ENCODE measurements at regions not wholly inside any gene's neighbourhood (a gene's known extent, or its start where the extent isn't known, plus 50 kb on each side); places are given as distances from the start of the nearest gene placed in this dataset.

DNA sequence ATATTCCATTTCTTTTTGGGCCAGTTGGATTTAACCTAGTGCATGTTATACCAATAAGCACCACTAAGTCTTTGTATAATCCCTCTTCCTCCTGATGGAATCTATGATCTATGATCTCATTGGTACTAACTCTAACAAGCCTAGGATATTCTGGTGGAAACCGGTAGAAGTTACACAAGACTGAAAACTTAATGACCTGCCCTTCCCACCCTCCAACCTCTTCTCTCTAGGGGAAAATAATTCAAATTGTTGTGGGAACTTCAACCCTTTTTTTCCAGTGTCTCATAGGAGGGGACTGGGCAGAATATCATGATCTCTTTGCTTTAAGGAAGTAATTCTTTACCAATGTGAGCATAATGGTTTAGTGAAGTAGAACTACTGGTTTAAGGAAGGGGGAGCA lies 289.5 kb upstream of the BOD1L1 start:
- H3K4me3 ChIP-seq: no peak overlapping the region
- H3K27ac ChIP-seq: no peak overlapping the region
- DNase-seq (ENCODE audit: low spot score) (no peak), ATAC-seq (ENCODE audit: insufficient number of reproducible peaks, low FRiP score, low read depth) (no peak)
- H3K4me1 ChIP-seq (ENCODE audit: control insufficient read depth in 1 of 2, low read depth in 2 of 2): peaks cover 0 to 2% of the 10 kb centered on the region in 2 donors
- no peaks in the 10 kb centered on the region for H3K9me3 ChIP-seq
- no peaks in the 10 kb centered on the region for H3K36me3 ChIP-seq
- TF ChIP-seq CTCF (IDR thresholded peaks at IDR 0.05): no peak
- no peaks in the 10 kb centered on the region for H3K27me3 ChIP-seq (replicated peaks; ENCODE audit: insufficient read depth)

- ATAC-seq (ENCODE audit: insufficient number of reproducible peaks, low FRiP score, low read depth): no peak
- Histone ChIP-seq H3K27ac (no peak overlapping the region), H3K9me3 (no peaks in the 10 kb centered on the region), H3K36me3 (no peaks in the 10 kb centered on the region), H3K4me1 (ENCODE audit: control insufficient read depth in 1 of 2, low read depth in 2 of 2) (peaks cover 0 to 2% of the 10 kb centered on the region in 2 donors), H3K27me3 (replicated peaks; ENCODE audit: insufficient read depth) (no peaks in the 10 kb centered on the region), H3K4me3 (no peak overlapping the region)
- DNase-seq (ENCODE audit: low spot score): peak; percentile 7
- no peak for TF ChIP-seq CTCF (IDR thresholded peaks at IDR 0.05)
Observed at GRCh38 chr4:13918110-13918509, 290.6 kb upstream of the BOD1L1 start.

DNA sequence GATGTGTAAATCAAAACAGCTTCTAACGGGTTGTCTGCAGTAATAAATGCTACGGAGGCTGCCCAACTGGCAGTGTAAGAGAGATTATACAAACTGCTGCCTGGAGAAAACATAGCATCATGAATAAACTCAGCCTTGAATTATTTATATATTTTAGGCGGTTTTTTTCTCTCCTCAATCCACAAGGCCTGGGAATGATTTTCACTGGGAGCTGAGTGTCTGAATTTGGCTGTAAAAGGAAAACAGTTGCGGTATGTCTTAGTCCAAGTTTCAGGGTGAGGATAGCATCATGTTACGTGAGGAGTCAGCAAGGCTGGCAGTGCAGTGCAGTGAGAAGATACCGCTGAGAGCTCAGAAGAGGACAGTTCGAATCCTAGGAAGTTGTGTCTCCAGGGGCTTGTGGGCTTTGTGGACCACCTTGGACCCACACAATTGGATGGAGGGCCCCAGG lies 291.5 kb upstream of the BOD1L1 start:
- no peaks in the 10 kb centered on the region for H3K36me3 ChIP-seq
- TF ChIP-seq CTCF (IDR thresholded peaks at IDR 0.05): no peak
- DNase-seq (ENCODE audit: low spot score) (no peak), ATAC-seq (ENCODE audit: insufficient number of reproducible peaks, low FRiP score, low read depth) (no peak)
- peaks cover 2 to 3% of the 10 kb centered on the region in 2 donors for H3K4me1 ChIP-seq (ENCODE audit: control insufficient read depth in 1 of 2, low read depth in 2 of 2)
- H3K27ac ChIP-seq: no peak overlapping the region
- H3K9me3 ChIP-seq: no peaks in the 10 kb centered on the region
- H3K4me3 ChIP-seq: no peak overlapping the region
- no peaks in the 10 kb centered on the region for H3K27me3 ChIP-seq (replicated peaks; ENCODE audit: insufficient read depth)

GRCh38 chr4:13920111-13920875 lies 292.8 kb upstream of the BOD1L1 start:
- DNase-seq (ENCODE audit: low spot score) (no peak), ATAC-seq (ENCODE audit: insufficient number of reproducible peaks, low FRiP score, low read depth) (no peak)
- Histone ChIP-seq H3K36me3 (no peaks in the 10 kb centered on the region), H3K4me3 (no peak overlapping the region), H3K27me3 (replicated peaks; ENCODE audit: insufficient read depth) (no peaks in the 10 kb centered on the region), H3K9me3 (no peaks in the 10 kb centered on the region), H3K27ac (no peak overlapping the region), H3K4me1 (ENCODE audit: control insufficient read depth in 1 of 2, low read depth in 2 of 2) (peaks cover 2 to 11% of the 10 kb centered on the region in 2 donors)
- TF ChIP-seq CTCF (IDR thresholded peaks at IDR 0.05): no peak

DNA sequence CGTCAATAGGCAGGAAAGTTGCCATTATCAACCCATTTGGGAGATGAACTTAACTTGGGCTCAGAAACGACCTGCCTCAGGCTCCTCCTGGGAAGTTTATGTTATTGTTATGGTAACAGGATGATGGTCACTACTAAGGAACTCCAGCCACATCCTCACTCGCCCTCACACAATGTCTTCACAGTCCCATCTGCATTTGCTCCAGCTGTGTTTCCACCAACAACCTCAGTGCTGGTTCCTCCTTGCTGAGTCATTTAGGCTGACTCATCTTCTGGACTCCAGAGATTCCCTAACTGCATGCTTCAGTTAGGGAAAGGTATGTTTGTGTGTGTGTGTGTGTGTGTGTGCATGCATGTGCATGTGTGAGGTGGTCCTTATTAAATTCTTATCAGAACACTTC lies 293.4 kb upstream of the BOD1L1 start:
- no peak overlapping the region for H3K27ac ChIP-seq
- H3K4me1 ChIP-seq (ENCODE audit: control insufficient read depth in 1 of 2, low read depth in 2 of 2): peaks cover 2 to 11% of the 10 kb centered on the region in 2 donors
- TF ChIP-seq CTCF (IDR thresholded peaks at IDR 0.05): no peak
- no peaks in the 10 kb centered on the region for H3K27me3 ChIP-seq (replicated peaks; ENCODE audit: insufficient read depth)
- H3K36me3 ChIP-seq: no peaks in the 10 kb centered on the region
- ATAC-seq (ENCODE audit: insufficient number of reproducible peaks, low FRiP score, low read depth) (peak; percentile 61), DNase-seq (ENCODE audit: low spot score) (peak; percentile 16)
- H3K9me3 ChIP-seq: no peaks in the 10 kb centered on the region
- no peak overlapping the region for H3K4me3 ChIP-seq

Measured in thoracic aorta (tissue), 2 donors.